OCI-LY1 (cell line): ENCODE measurements at regions not wholly inside any gene's neighbourhood (a gene's known extent, or its start where the extent isn't known, plus 50 kb on each side); places are given as distances from the start of the nearest gene placed in this dataset.

ENCODE experiments used
- H2AFZ ChIP-seq: fragments of 200-600 bp; sonication (generic), shearing (Covaris generic); 2 replicates; pipeline ENCODE4 v1.6.0; 2014; ENCODE audit warnings: antibody characterized with exemption, mild to moderate bottlenecking, low read length
- H3F3A ChIP-seq: fragments of 200-600 bp; sonication (generic), shearing (Covaris generic); 2 replicates; pipeline ENCODE4 v1.6.0; 2014; ENCODE audit warnings: mild to moderate bottlenecking, antibody characterized with exemption, low read length, moderate library complexity; ENCODE audit not compliant: insufficient read depth
- H3K27ac ChIP-seq: fragments of 200-600 bp; sonication (generic); 2 replicates; pipeline ENCODE4 v1.5.1; 2014; ENCODE audit warnings: low read length, mixed run types, mild to moderate bottlenecking, low read depth; ENCODE audit not compliant: poor library complexity, severe bottlenecking
- H3K27me3 ChIP-seq: fragments of 200-600 bp; sonication (generic); 2 replicates; pipeline ENCODE4 v1.6.0; 2014; ENCODE audit warnings: antibody characterized with exemption, mild to moderate bottlenecking, low read length, moderate library complexity; ENCODE audit not compliant: insufficient read depth
- H3K36me3 ChIP-seq: fragments of 200-600 bp; sonication (generic); 2 replicates; pipeline ENCODE4 v1.6.1; 2014; ENCODE audit warnings: mild to moderate bottlenecking, antibody characterized with exemption, low read length, moderate library complexity, mixed read lengths; ENCODE audit not compliant: insufficient read depth
- H3K4me1 ChIP-seq: fragments of 200-600 bp; sonication (generic); 2 replicates; pipeline ENCODE4 v1.5.1; 2014; ENCODE audit warnings: mild to moderate bottlenecking, low read length, moderate library complexity; ENCODE audit not compliant: insufficient read depth, severe bottlenecking
- H3K4me2 ChIP-seq: fragments of 200-600 bp; sonication (generic), shearing (Covaris generic); 2 replicates; pipeline ENCODE4 v1.6.1; 2014; ENCODE audit warnings: low read length
- H3K4me3 ChIP-seq: fragments of 200-600 bp; sonication (generic); 2 replicates; pipeline ENCODE4 v1.5.1; 2014; ENCODE audit warnings: low read length, low read depth, mild to moderate bottlenecking, mixed read lengths; ENCODE audit not compliant: poor library complexity, severe bottlenecking
- H3K79me2 ChIP-seq: fragments of 200-600 bp; shearing (Covaris generic); 2 replicates; pipeline ENCODE4 v1.6.1; 2016; ENCODE audit warnings: mixed run types, low read length, mixed read lengths; ENCODE audit not compliant: insufficient read depth
- H3K9ac ChIP-seq: fragments of 200-600 bp; sonication (generic), shearing (Covaris generic); 2 replicates; pipeline ENCODE4 v1.6.1; 2014; ENCODE audit warnings: mild to moderate bottlenecking, low read length, mixed read lengths
- H3K9me2 ChIP-seq: fragments of 200-600 bp; sonication (generic), shearing (Covaris generic); 2 replicates; pipeline ENCODE4 v1.6.1; 2014; ENCODE audit warnings: low read depth, mild to moderate bottlenecking, low read length, mixed read lengths
- H3K9me3 ChIP-seq: fragments of 200-600 bp; shearing (Covaris generic); 2 replicates; pipeline ENCODE4 v1.6.1; 2014; ENCODE audit warnings: low read length, mixed read lengths
- H4K20me1 ChIP-seq: fragments of 200-600 bp; sonication (generic), shearing (Covaris generic); 2 replicates; pipeline ENCODE4 v1.6.0; 2016; ENCODE audit warnings: mild to moderate bottlenecking, low read length; ENCODE audit not compliant: insufficient read depth
- EZH2 ChIP-seq: fragments of 200-600 bp; sonication (generic), shearing (Covaris generic); IDR thresholded peaks from 2 replicates; pipeline ENCODE4 v1.8.0; 2017; ENCODE audit warnings: borderline replicate concordance, mixed run types, mild to moderate bottlenecking, antibody characterized with exemption, low read length, moderate library complexity, mixed read lengths
- TF ChIP-seq, protein P1 (sequence below): fragments of 200-600 bp; sonication (generic), shearing (Covaris generic); IDR thresholded peaks from 2 replicates; pipeline ENCODE4 v1.5.1; 2017; ENCODE audit warnings: mild to moderate bottlenecking, antibody characterized with exemption, low read length, moderate library complexity, mixed read lengths

DNA sequence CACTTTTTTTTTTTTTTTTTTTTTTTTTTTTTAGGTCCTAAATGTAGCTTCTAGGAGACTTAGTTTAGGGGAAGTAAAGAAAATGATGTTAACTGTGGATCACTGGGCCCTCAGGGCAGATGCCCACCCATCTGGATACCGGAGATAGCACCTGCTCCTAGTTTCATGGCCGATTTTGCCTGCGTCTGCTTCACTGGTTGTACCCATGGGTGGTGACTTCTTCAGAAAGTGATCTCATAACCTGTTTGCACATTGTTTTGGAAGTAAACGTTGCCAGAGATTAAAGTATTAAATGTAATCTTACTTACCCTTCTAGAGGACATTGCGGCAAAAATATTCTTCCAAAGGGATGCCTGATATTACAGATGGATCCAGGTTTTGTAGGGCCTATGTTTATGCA is 79.8 kb upstream of the SGK1 start:
- no peak overlapping the region for H3K4me3 ChIP-seq
- no peaks in the 10 kb centered on the region for H3K79me2 ChIP-seq
- H2AFZ ChIP-seq: no peak overlapping the region
- no peak for TF ChIP-seq EZH2
- TF ChIP-seq, protein P1, sequence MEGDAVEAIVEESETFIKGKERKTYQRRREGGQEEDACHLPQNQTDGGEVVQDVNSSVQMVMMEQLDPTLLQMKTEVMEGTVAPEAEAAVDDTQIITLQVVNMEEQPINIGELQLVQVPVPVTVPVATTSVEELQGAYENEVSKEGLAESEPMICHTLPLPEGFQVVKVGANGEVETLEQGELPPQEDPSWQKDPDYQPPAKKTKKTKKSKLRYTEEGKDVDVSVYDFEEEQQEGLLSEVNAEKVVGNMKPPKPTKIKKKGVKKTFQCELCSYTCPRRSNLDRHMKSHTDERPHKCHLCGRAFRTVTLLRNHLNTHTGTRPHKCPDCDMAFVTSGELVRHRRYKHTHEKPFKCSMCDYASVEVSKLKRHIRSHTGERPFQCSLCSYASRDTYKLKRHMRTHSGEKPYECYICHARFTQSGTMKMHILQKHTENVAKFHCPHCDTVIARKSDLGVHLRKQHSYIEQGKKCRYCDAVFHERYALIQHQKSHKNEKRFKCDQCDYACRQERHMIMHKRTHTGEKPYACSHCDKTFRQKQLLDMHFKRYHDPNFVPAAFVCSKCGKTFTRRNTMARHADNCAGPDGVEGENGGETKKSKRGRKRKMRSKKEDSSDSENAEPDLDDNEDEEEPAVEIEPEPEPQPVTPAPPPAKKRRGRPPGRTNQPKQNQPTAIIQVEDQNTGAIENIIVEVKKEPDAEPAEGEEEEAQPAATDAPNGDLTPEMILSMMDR: no peak
- no peaks in the 10 kb centered on the region for H3F3A ChIP-seq
- no peaks in the 10 kb centered on the region for H3K36me3 ChIP-seq
- H4K20me1 ChIP-seq: no peaks in the 10 kb centered on the region
- H3K9me2 ChIP-seq: no peaks in the 10 kb centered on the region
- no peaks in the 10 kb centered on the region for H3K27me3 ChIP-seq
- H3K9me3 ChIP-seq: no peaks in the 10 kb centered on the region
- no peaks in the 10 kb centered on the region for H3K4me1 ChIP-seq
- H3K4me2 ChIP-seq: no peak overlapping the region
- no peak overlapping the region for H3K27ac ChIP-seq
- H3K9ac ChIP-seq: no peak overlapping the region

DNA sequence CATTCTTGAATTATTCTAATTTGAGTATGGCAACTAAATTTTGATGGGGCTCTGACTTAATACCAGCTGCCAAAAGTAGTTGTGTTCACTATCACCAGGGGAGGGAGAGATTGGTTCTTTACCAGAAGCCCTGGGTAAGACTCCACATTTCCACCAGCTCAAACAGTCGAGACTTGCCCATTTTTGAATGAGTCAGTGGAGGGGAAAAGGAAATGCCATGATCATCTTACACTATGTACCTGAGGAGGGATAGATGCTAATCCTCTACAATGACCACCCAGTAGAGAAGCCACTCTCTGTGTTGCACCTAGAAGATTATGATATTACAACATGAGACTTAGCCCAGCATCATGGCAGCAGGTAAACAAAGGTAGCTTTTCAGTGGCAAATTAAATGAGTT is 77.0 kb upstream of the SGK1 start:
- no peaks in the 10 kb centered on the region for H4K20me1 ChIP-seq
- no peak overlapping the region for H2AFZ ChIP-seq
- no peaks in the 10 kb centered on the region for H3K9me2 ChIP-seq
- TF ChIP-seq EZH2: no peak
- TF ChIP-seq, protein P1: no peak
- no peaks in the 10 kb centered on the region for H3K36me3 ChIP-seq
- H3K4me2 ChIP-seq: no peak overlapping the region
- no peaks in the 10 kb centered on the region for H3K27me3 ChIP-seq
- H3K4me1 ChIP-seq: no peaks in the 10 kb centered on the region
- H3F3A ChIP-seq: no peaks in the 10 kb centered on the region
- no peak overlapping the region for H3K27ac ChIP-seq
- no peak overlapping the region for H3K9ac ChIP-seq
- H3K4me3 ChIP-seq: no peak overlapping the region
- no peaks in the 10 kb centered on the region for H3K9me3 ChIP-seq
- H3K79me2 ChIP-seq: no peaks in the 10 kb centered on the region

DNA sequence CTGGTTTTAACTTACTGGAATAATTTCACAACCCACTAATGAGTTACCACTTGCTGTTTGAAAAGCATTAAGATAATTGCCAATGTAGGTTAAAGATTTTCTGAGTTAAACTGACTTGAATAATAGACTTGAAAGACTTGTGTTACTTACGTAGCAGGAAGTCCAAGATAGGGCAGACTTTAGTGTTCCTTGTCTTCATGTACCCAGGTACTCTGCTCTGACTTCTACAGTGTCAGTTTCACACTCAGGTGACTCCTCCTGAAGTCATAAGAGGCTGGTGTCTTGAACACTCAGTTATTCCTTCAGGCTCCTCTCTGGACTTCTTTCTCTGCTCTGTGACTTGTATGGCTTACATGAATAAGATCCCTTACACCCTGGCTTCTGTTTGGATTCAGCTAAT is 76.3 kb upstream of the SGK1 start:
- Histone ChIP-seq H3K27ac (no peak overlapping the region), H3K9ac (no peak overlapping the region), H4K20me1 (no peaks in the 10 kb centered on the region), H3F3A (no peaks in the 10 kb centered on the region), H3K4me1 (no peaks in the 10 kb centered on the region), H3K36me3 (no peaks in the 10 kb centered on the region), H3K9me3 (no peaks in the 10 kb centered on the region), H3K4me3 (no peak overlapping the region), H3K9me2 (no peaks in the 10 kb centered on the region), H3K27me3 (no peaks in the 10 kb centered on the region), H2AFZ (no peak overlapping the region), H3K4me2 (no peak overlapping the region), H3K79me2 (no peaks in the 10 kb centered on the region)
- TF ChIP-seq EZH2: no peak
- TF ChIP-seq, protein P1: no peak
